ENCODE measurements at regions not wholly inside any gene's neighbourhood (a gene's known extent, or its start where the extent isn't known, plus 50 kb on each side); places are given as distances from the start of the nearest gene placed in this dataset.

GRCh38 chr12:75728826-75729225 lies 217.4 kb upstream of the KRR1 start:
- no peak for TF ChIP-seq POLR2A (IDR thresholded peaks at IDR 0.05; ENCODE audit: low read depth, low read length)
- TF ChIP-seq POLR2AphosphoS5 (IDR thresholded peaks at IDR 0.05; ENCODE audit: low read depth, low read length), result no peak
- no peak for TF ChIP-seq TAF1 (IDR thresholded peaks at IDR 0.05; ENCODE audit: borderline replicate concordance, low read depth, low read length)

Data from GM12892 (cell line).